Activated CD4-positive, alpha-beta T cell treated with anti-CD3 and anti-CD28 coated beads for 24 hours (primary cell): ENCODE measurements at regions not wholly inside any gene's neighbourhood (a gene's known extent, or its start where the extent isn't known, plus 50 kb on each side); places are given as distances from the start of the nearest gene placed in this dataset.

Experiments used
- DNase-seq, 2 donors: peaks; one replicate each; pipeline ENCODE4 v3.0.0-alpha.2; 2020; ENCODE audit warnings: low read depth in 2 of 2

- no peak for DNase-seq
These were observed 198.7 kb downstream of the SKIDA1 start for GRCh38 chr10:21326594-21327288.

- no peak for DNase-seq
These were observed 206.8 kb downstream of the SKIDA1 start for GRCh38 chr10:21318540-21319167.

DNA sequence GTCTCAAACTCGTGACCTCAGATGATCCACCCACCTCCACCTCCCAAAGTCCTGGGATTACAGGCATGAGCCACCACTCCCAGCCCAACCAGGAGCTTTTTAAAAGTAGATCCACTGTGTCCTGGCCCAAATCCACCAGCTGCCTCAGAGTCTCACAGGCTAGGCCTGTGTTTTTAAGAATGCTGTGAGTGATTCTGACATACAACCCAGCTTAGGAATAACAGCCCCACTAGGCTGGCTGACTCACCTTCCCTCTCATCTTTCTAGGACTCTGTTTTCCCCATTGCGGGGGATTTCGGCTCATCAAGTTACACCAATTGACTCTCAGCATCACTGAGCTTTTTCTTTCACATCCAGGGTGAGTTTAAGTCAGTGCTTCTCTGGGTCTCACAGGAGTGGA lies 207.6 kb downstream of the SKIDA1 start:
- DNase-seq = no peak

DNA sequence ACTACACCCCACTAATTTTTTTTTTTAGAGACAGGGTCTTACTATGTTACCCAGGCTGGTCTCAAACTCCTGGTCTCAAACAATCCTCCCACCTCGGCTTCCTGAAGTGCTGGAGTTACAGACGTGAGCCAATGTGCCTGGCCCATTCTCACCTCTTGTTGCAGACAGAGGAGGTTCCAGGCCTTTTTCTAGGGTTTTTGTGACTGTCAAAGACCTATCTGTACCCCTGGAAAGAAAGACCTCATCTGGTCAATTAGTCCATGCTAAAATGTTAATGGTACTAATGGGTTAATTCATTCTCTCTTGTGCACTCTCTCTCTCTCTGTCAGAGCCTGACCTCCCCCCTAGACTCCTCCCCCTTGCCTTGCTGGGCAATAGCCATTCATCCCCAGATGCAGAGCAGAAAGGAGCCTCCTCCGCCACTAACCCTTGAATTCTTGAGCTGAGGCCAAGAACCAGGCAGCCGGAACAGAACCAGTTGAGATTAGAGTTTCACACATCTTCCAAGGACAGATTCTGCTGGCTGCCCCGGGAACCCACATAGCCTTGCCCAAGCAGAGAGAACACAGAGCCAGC lies 209.7 kb downstream of the SKIDA1 start:
- DNase-seq = no peak

GRCh38 chr10:21314906-21315644 lies 210.4 kb downstream of the SKIDA1 start:
- DNase-seq = no peak

DNA sequence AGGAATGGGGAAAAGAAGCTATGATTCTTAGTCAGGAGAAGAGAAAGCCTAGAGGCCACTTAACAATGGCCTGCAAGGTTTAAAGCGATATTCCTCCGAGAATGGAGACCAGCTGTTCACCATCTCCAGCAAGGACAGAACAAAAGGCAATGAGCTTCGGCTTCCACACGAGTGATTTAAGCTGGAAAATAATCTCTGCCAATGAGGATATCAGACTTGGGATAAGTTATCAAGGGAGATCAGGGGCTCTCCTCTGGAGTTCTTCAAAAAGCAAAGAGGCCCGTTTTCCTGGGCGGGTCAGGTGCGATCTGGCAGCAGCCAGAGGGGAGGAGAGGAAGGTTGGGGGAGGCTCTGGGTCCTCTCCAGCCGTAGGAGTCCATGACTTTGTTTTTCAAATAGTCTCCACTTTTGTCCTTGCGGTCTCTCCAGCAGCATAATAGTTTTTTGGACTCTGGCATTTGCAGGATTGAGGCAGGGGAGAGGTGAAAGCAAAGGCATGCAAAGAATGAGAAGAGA lies 211.3 kb downstream of the SKIDA1 start:
- no peak for DNase-seq

- DNase-seq = no peak
These were observed 211.8 kb downstream of the SKIDA1 start for GRCh38 chr10:21313691-21314090.

- DNase-seq = no peak
These were observed 214.1 kb downstream of the SKIDA1 start for GRCh38 chr10:21311426-21311825.

GRCh38 chr10:21309427-21309826 lies 216.1 kb downstream of the SKIDA1 start:
- no peak for DNase-seq

- no peak for DNase-seq
These were observed 216.5 kb downstream of the SKIDA1 start for GRCh38 chr10:21308946-21309345.

DNA sequence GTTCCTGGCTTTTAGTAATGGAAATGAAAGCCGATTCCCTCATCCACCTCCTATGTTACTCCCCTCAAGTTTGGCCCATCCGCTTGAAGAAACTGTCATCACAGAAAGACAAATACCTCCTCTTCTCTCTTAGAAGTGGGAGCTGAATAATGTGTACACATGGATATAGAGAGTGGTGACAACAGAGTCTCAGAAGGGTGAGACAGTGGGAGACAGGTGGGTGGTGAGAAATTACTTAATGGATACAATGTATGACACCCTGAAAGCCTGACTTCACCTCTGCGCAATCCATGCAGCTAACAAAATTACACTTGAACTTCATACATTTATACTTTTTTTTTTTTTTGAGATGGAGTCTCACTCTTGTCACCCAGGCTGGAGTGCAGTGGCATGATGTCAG lies 217.5 kb downstream of the SKIDA1 start:
- no peak for DNase-seq

DNA sequence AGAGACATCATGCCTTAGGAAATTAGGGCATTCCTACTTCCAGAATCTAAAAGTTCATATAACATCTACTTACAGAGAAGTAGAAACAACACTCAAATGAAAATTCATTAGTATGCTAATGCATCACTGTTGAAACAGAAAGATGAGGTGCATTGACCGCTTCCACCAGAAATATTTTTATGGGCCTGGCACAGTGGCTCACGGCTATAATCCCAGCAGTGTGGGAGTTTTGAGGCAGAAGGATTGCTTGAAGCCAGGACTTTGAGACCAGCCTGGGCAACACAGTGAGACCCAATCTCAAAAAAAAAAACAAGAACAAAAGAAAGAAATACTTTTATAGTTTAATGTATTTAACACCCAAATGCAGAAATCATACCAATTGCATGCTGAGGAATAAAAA lies 220.9 kb downstream of the SKIDA1 start:
- DNase-seq = no peak

DNA sequence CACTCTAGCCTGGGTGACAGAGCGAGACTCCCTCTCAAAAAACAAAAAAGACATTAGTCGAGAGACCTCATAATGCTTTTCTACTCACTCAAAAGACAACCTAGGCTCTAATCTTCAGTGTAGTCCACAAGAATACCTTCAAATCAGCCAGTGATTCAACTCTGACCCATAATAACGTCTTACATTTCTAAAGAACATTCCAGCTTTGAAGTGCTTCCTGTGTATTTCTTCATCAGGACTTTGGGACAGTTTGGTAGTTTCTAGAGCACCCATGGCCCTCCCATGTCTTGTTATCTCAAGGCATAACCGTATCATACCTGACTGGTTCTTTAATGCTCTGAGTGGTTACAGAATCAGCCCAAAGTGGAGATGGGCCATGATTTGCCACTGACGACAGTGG lies 221.3 kb downstream of the SKIDA1 start:
- no peak for DNase-seq

DNA sequence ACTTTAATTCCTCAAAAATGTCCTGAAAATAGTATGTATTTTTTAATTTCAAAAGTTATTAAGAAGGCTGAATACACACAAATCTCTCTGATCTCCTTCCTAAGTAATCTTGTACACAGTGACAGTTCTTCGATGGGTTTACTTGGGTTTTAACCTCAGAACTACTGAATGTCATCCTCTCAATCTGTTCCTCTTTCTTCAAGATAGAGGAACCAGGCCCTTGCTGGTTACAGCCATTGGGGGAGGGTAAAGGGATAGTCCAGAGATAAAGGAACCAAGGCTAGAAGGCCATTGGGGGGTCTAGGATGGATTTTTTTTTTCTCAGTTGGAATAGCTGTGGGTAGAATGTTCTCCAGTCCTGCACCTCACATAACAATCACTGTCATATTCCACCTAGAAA lies 224.9 kb downstream of the SKIDA1 start:
- no peak for DNase-seq

- DNase-seq = no peak
These were observed 226.2 kb downstream of the SKIDA1 start for GRCh38 chr10:21299330-21299729.

- no peak for DNase-seq
These were observed 226.8 kb downstream of the SKIDA1 start for GRCh38 chr10:21298701-21299100.

DNA sequence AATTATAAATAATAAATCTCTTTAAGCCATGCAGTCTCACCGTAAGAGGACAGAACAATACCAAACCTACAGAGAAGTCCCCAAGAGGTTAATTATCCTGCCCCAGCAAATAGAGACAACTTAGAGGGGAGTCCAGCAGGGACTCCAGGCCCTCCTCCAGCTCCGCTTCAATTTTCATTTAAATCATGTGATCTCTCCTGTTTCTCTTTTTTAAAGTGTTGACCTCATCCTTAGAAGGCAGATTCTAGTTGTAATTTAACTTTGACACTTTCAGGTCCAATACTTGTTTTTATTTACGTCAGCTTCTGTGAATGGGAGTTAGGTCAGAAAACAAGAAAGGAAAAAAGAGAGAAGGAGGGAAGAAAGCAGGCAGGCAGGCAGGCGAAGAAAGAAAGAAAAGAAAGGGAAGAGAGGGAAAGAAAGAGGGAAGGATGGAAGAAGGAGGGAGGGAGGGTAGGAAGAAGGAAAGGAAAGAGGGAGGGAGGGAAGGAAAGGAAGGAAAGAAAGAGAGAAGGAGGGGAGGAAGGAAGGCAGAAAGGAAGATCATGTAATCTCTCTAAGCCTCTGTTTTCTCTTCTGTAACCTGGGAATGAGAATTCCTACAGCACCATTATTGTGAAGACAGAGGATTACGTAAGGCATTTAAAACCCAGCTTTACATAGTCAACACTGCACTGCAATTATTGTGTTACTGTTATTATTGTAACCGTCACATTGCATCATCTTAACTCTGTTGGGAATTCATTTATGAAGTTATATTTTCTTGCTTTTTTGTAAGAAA lies 227.7 kb downstream of the SKIDA1 start:
- no peak for DNase-seq

- DNase-seq = no peak
These were observed 228.7 kb downstream of the SKIDA1 start for GRCh38 chr10:21296575-21297355.

GRCh38 chr10:21293518-21294356 lies 231.7 kb downstream of the SKIDA1 start:
- no peak for DNase-seq
